ENCODE measurements at regions not wholly inside any gene's neighbourhood (a gene's known extent, or its start where the extent isn't known, plus 50 kb on each side); places are given as distances from the start of the nearest gene placed in this dataset.
"Not testable (repeated sequence)": the region's sequence is repeated elsewhere in the genome, so short reads cannot be mapped to it uniquely, and the experiment has no call there.

- DNase-seq (ENCODE audit: extremely low read depth, low read depth) = no peak
- H3K4me3 ChIP-seq (replicated peaks; ENCODE audit: low read depth, low read length) = no peak overlapping the region
- no peak for TF ChIP-seq CTCF (IDR thresholded peaks at IDR 0.05; ENCODE audit: low read depth, low read length, missing control alignments)
Observed at GRCh38 chr6:134429861-134430380, 112.0 kb upstream of the SGK1 start.

- H3K4me3 ChIP-seq (replicated peaks; ENCODE audit: low read depth, low read length) = no peak overlapping the region
- TF ChIP-seq CTCF (IDR thresholded peaks at IDR 0.05; ENCODE audit: low read depth, low read length, missing control alignments) = no peak
- DNase-seq (ENCODE audit: extremely low read depth, low read depth) = no peak
Observed at GRCh38 chr6:134427721-134428120, 109.8 kb upstream of the SGK1 start.

- no peak for TF ChIP-seq CTCF (IDR thresholded peaks at IDR 0.05; ENCODE audit: low read depth, low read length, missing control alignments)
- no peak overlapping the region for H3K4me3 ChIP-seq (replicated peaks; ENCODE audit: low read depth, low read length)
- no peak for DNase-seq (ENCODE audit: extremely low read depth, low read depth)
Observed at GRCh38 chr6:134426623-134427022, 108.7 kb upstream of the SGK1 start.

- not testable (repeated sequence) for H3K4me3 ChIP-seq (replicated peaks; ENCODE audit: low read depth, low read length); DNase-seq (ENCODE audit: extremely low read depth, low read depth)
Observed at GRCh38 chr6:134425917-134426316, 108.0 kb upstream of the SGK1 start.

- TF ChIP-seq CTCF (IDR thresholded peaks at IDR 0.05; ENCODE audit: low read depth, low read length, missing control alignments) = no peak
- DNase-seq (ENCODE audit: extremely low read depth, low read depth) = no peak
- H3K4me3 ChIP-seq (replicated peaks; ENCODE audit: low read depth, low read length) = no peak overlapping the region
Observed at GRCh38 chr6:134425513-134425912, 107.6 kb upstream of the SGK1 start.

- TF ChIP-seq CTCF (IDR thresholded peaks at IDR 0.05; ENCODE audit: low read depth, low read length, missing control alignments) = no peak
- DNase-seq (ENCODE audit: extremely low read depth, low read depth) = no peak
- H3K4me3 ChIP-seq (replicated peaks; ENCODE audit: low read depth, low read length) = no peak overlapping the region
Observed at GRCh38 chr6:134424798-134425170, 106.9 kb upstream of the SGK1 start.

- no peak for TF ChIP-seq CTCF (IDR thresholded peaks at IDR 0.05; ENCODE audit: low read depth, low read length, missing control alignments)
- H3K4me3 ChIP-seq (replicated peaks; ENCODE audit: low read depth, low read length) = no peak overlapping the region
- no peak for DNase-seq (ENCODE audit: extremely low read depth, low read depth)
Observed at GRCh38 chr6:134424165-134424797, 106.4 kb upstream of the SGK1 start.

All from HFF-Myc (cell line).